Calu3 (cell line): ENCODE measurements at regions not wholly inside any gene's neighbourhood (a gene's known extent, or its start where the extent isn't known, plus 50 kb on each side); places are given as distances from the start of the nearest gene placed in this dataset.

ENCODE experiments used
- BruUV-seq: library from RNA; stranded (reverse); fragments of 400-500 nt; replicated peaks from 2 replicates; lab custom pipeline; 2021; lab: Mats Ljungman, UMichigan
- CTCF ChIA-PET: fragments of 300-600 bp; sonication (Branson Sonifier 250); formaldehyde crosslinking; loops from one replicate; lab custom pipeline; 2022; ENCODE audit warnings: antibody characterized with exemption; lab: Charles Lee
- DNase-seq: peaks from one replicate; pipeline ENCODE4 v3.0.0; 2022
- H3K27ac Mint-ChIP-seq: one replicate; pipeline ENCODE4 v1.8.0; 2022; ENCODE audit warnings: mixed read lengths; ENCODE audit not compliant: unreplicated experiment
- H3K27me3 Mint-ChIP-seq: one replicate; pipeline ENCODE4 v1.8.0; 2022; ENCODE audit warnings: mixed read lengths; ENCODE audit not compliant: unreplicated experiment
- H3K36me3 Mint-ChIP-seq: one replicate; pipeline ENCODE4 v1.8.0; 2022; ENCODE audit warnings: mild to moderate bottlenecking, moderate library complexity, mixed read lengths; ENCODE audit not compliant: insufficient read depth, unreplicated experiment
- H3K4me1 Mint-ChIP-seq: one replicate; pipeline ENCODE4 v1.8.0; 2022; ENCODE audit warnings: mild to moderate bottlenecking, low read depth, mixed read lengths; ENCODE audit not compliant: unreplicated experiment
- H3K4me3 Mint-ChIP-seq: one replicate; pipeline ENCODE4 v1.8.0; 2022; ENCODE audit warnings: mild to moderate bottlenecking, low read depth, moderate library complexity, mixed read lengths; ENCODE audit not compliant: unreplicated experiment
- H3K9me3 Mint-ChIP-seq: one replicate; pipeline ENCODE4 v1.8.0; 2022; ENCODE audit warnings: low read depth, mixed read lengths; ENCODE audit not compliant: unreplicated experiment
- intact Hi-C: fragments of 100-400 bp; cut with micrococcal nuclease; formaldehyde crosslinking; loops from one replicate; pipeline ENCODE4 v1.10.0; 2022; ENCODE audit not compliant: unreplicated experiment
- TF ChIP-seq, protein P1 (sequence below): fragments of 200-600 bp; IDR thresholded peaks from one replicate; pipeline ENCODE4 v1.8.0; 2022; ENCODE audit warnings: antibody characterized with exemption; ENCODE audit not compliant: unreplicated experiment

DNA sequence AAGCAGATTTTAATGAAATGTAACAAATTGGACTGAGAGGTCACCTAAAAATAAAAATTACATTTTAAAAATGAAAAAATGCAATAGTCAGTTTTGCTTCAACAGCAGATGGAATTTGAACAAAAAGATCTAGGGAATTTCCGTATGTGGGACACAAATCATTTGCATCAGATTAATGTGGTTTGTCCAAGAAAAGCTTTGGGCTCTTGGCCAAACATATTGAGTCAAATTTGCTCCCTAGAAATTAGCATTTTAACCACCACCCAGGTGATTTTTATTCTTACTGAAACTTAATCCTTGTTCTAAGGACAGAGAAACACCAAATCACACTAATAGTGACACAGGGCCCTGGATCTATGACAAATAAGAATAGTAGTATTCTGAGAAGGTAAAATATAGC lies 1477.8 kb downstream of the FAM181B start:
- BruUV-seq: no TSS peak
- no peaks in the 10 kb centered on the region for H3K36me3 Mint-ChIP-seq
- H3K27ac Mint-ChIP-seq: no peak overlapping the region
- DNase-seq: no peak
- no peaks in the 10 kb centered on the region for H3K4me1 Mint-ChIP-seq
- H3K27me3 Mint-ChIP-seq: no peaks in the 10 kb centered on the region
- H3K4me3 Mint-ChIP-seq: no peak overlapping the region
- TF ChIP-seq, protein P1, sequence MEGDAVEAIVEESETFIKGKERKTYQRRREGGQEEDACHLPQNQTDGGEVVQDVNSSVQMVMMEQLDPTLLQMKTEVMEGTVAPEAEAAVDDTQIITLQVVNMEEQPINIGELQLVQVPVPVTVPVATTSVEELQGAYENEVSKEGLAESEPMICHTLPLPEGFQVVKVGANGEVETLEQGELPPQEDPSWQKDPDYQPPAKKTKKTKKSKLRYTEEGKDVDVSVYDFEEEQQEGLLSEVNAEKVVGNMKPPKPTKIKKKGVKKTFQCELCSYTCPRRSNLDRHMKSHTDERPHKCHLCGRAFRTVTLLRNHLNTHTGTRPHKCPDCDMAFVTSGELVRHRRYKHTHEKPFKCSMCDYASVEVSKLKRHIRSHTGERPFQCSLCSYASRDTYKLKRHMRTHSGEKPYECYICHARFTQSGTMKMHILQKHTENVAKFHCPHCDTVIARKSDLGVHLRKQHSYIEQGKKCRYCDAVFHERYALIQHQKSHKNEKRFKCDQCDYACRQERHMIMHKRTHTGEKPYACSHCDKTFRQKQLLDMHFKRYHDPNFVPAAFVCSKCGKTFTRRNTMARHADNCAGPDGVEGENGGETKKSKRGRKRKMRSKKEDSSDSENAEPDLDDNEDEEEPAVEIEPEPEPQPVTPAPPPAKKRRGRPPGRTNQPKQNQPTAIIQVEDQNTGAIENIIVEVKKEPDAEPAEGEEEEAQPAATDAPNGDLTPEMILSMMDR: no peak
- H3K9me3 Mint-ChIP-seq: peaks cover 2% of the 10 kb centered on the region
- CTCF ChIA-PET: no interaction called here
- intact Hi-C loops: no loop called here

DNA sequence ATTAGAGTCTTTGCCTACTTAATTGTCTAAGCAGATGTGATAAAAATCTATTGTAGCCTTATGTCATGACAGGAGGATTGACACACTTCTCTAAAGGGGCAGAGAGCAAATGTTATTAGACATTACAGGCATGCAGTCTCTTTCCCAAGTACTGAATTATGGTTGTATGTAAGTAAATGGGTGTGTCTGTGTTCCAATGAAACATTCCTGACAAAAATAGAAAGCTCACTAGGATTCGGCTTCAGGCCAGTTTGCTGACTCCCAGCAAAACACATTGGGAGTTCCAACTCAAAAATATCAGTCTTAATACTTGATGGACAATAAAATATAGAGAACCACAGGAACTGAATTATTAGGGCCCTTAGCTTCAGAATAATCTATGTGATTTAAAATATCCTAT lies 1480.4 kb downstream of the FAM181B start:
- no peaks in the 10 kb centered on the region for H3K4me1 Mint-ChIP-seq
- H3K27me3 Mint-ChIP-seq: no peaks in the 10 kb centered on the region
- no peaks in the 10 kb centered on the region for H3K36me3 Mint-ChIP-seq
- intact Hi-C loops: no loop called here
- TF ChIP-seq, protein P1: no peak
- CTCF ChIA-PET: no interaction called here
- no peak for DNase-seq
- H3K27ac Mint-ChIP-seq: no peak overlapping the region
- no peak overlapping the region for H3K4me3 Mint-ChIP-seq
- H3K9me3 Mint-ChIP-seq: no peaks in the 10 kb centered on the region
- no TSS peak for BruUV-seq

DNA sequence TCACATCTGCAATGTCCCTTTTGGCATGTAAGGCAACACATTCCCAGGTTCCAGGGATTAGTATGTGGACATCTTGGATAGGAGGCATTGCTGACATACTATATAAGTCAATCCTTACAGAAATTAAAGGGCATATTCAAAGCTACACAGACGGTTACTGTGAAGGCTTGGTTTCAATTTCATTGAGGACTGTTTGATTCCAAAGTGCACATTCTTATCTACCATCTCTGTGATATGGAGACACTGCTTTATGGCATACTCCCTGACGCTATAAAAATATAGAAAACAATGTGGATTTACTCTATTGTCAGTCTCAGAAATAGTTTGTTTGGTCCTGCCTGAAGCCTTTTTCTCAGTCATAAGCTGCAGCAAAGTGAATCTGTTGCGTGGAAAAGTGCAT lies 1486.7 kb downstream of the FAM181B start:
- BruUV-seq: no TSS peak

DNA sequence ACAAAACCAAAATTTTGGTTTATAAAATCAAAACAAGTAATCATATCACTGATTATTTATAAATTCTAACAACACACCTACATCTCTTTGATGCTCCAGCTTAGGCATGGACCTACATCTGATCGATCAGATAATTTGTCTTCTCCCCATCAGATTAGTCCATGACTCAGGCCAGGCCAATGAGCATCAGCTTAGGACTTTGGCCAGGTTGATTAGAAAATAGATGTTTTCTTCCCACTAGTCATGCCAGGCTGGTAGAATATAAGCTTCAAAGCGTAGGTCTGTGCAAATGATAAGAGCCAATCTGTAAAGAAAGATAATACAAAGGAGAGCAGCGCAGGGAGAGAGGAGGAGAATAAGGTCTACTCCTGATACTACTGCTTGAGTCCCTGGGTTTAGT lies 1487.9 kb downstream of the FAM181B start:
- intact Hi-C loops: no loop called here
- Mint-ChIP-seq H3K36me3 (no peaks in the 10 kb centered on the region), H3K27ac (no peak overlapping the region), H3K4me1 (no peaks in the 10 kb centered on the region), H3K4me3 (no peak overlapping the region), H3K9me3 (peaks cover 14% of the 10 kb centered on the region), H3K27me3 (no peaks in the 10 kb centered on the region)
- BruUV-seq: no TSS peak
- TF ChIP-seq, protein P1: no peak
- CTCF ChIA-PET: no interaction called here
- no peak for DNase-seq

More for the DNA sequence above, 1486.7 kb downstream of the FAM181B start:
- intact Hi-C loops: no loop called here
- CTCF ChIA-PET: no interaction called here
- TF ChIP-seq, protein P1: no peak
- Mint-ChIP-seq H3K27ac (no peak overlapping the region), H3K4me1 (no peaks in the 10 kb centered on the region), H3K9me3 (peaks cover 14% of the 10 kb centered on the region), H3K36me3 (no peaks in the 10 kb centered on the region), H3K4me3 (no peak overlapping the region), H3K27me3 (no peaks in the 10 kb centered on the region)
- DNase-seq: no peak
